NB4 (cell line): ENCODE measurements at regions not wholly inside any gene's neighbourhood (a gene's known extent, or its start where the extent isn't known, plus 50 kb on each side); places are given as distances from the start of the nearest gene placed in this dataset.

Source experiments
- DNase-seq: peaks from one replicate; pipeline ENCODE4 v3.0.0; 2010; ENCODE audit warnings: low read depth
- H3K4me3 ChIP-seq: one replicate; pipeline ENCODE4 v1.5.1; 2011; ENCODE audit warnings: mild to moderate bottlenecking, low read depth, low read length, moderate library complexity
- MAX ChIP-seq: IDR thresholded peaks from 2 replicates; pipeline ENCODE4 v1.6.1; 2011; ENCODE audit warnings: low read depth, low read length
- MYC ChIP-seq: IDR thresholded peaks from 2 replicates; pipeline ENCODE4 v1.6.1; 2011; ENCODE audit warnings: low read depth, low read length
- POLR2A ChIP-seq: IDR thresholded peaks from 2 replicates; pipeline ENCODE4 v1.6.1; 2011; ENCODE audit warnings: mild to moderate bottlenecking; ENCODE audit not compliant: insufficient read length; ENCODE audit errors: extremely low read depth
- TF ChIP-seq, protein P1 (sequence below): IDR thresholded peaks from one replicate; pipeline ENCODE4 v1.5.1; 2012; ENCODE audit warnings: low read depth, low read length

DNA sequence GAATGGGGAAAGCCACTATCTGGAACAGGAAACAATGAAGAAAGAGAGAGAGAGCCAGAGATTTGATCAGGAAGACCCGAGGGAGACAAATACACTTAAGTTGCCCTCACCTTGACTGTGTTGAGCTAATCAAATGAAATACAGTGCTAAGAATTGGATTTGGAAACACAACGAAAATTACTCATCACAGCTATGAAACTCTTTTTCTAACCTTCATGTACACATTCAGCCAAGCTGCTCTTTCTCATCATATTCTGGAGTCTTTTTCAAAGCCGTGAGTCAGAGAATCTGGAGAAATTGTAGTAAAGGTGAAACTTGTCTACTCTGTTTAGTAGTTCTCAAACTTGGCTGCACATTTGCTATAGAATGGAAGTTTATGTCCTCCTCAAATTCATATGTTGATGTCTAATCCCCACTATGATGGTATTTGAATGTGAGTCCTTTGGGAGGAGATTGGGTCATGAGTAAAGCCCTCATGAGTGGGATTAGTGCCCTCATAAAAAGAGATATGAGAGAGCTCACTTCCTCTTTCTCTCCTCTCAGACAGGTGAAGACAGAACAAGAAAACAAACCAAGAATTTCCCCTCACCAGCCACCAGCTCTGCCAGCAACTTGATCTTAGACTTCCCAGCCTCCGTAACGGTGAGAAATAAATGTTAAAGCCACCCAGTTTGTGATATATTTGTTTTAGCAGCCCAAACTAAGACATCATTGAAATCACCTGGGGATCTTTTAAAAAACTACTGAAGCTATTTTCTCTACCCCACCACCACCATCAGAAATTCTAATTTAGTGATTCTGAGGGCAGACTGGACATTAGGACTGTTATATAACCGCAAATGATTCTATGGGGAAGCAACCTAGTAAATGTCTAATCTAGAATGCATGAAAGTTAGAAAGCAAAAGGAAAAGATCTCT, 143.6 kb upstream of the GRM7 start:
- H3K4me3 ChIP-seq = no peak overlapping the region
- TF ChIP-seq POLR2A (no peak), MYC (no peak), MAX (no peak)
- TF ChIP-seq, protein P1, sequence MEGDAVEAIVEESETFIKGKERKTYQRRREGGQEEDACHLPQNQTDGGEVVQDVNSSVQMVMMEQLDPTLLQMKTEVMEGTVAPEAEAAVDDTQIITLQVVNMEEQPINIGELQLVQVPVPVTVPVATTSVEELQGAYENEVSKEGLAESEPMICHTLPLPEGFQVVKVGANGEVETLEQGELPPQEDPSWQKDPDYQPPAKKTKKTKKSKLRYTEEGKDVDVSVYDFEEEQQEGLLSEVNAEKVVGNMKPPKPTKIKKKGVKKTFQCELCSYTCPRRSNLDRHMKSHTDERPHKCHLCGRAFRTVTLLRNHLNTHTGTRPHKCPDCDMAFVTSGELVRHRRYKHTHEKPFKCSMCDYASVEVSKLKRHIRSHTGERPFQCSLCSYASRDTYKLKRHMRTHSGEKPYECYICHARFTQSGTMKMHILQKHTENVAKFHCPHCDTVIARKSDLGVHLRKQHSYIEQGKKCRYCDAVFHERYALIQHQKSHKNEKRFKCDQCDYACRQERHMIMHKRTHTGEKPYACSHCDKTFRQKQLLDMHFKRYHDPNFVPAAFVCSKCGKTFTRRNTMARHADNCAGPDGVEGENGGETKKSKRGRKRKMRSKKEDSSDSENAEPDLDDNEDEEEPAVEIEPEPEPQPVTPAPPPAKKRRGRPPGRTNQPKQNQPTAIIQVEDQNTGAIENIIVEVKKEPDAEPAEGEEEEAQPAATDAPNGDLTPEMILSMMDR = no peak
- peak; percentile 2 for DNase-seq

DNA sequence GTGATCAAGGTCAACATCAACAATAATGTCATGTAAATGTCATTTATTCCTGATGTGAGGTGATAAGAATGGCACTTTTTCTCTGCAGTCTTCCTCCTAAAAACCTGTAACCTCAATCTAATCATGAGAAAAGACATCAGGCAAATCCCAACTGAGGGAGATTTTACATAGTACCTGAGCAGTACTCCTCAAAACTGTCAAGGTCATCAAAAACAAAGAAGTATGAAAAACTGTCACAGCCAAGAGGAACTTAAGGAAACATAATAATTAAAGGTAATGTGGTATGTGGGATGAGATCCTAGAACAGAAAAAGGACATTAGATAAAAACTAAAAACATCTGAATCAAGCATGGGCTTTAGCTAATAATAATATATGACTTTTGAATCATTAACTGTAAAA, 140.9 kb upstream of the GRM7 start:
- TF ChIP-seq, protein P1 = no peak
- TF ChIP-seq POLR2A (no peak), MYC (no peak), MAX (no peak)
- H3K4me3 ChIP-seq = no peak overlapping the region
- no peak for DNase-seq

DNA sequence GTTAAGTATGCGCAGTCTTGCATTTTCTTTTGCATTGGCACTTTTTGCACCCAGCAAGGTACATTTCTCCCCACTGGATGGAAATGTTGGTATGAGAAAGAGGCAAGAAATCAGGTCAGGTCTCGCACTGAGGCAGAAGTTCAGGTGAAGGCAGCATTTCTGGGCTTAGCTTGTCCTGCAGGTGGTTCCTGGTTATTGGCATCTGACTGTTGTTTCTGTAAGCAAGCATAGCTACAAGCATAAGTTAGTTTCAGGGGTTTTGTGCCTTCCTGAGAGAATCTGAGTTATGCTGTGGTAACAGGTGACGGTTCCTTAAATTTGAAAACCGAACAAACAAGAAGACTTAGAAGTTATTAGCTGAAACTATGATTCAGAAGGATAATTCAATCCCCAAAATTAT, 139.4 kb upstream of the GRM7 start:
- TF ChIP-seq MAX (no peak), POLR2A (no peak), MYC (no peak)
- TF ChIP-seq, protein P1 = no peak
- no peak for DNase-seq
- H3K4me3 ChIP-seq = no peak overlapping the region

DNA sequence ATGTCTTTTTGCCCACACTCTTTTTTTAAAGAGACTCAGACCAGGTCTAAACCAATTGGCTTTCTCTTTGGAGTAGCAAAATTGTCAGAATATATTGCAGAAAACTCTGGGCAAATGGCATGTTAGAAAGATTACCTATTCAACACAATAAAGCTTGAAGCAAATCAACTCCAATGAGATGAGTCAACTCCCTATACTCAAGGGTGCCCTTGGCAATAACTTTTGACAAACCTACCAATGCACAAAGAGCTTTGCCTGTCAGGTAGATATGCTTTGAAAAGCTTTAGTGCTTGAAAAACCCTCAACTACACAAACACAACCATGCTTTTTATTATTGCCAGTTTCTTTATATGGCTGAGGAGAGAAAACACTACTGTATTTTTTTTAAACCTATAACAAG, 137.7 kb upstream of the GRM7 start:
- DNase-seq = no peak
- TF ChIP-seq MYC = no peak
- no peak for TF ChIP-seq MAX
- TF ChIP-seq, protein P1 = no peak
- no peak for TF ChIP-seq POLR2A
- H3K4me3 ChIP-seq = no peak overlapping the region

GRCh38 chr3:6726811-6727210, 134.1 kb upstream of the GRM7 start:
- TF ChIP-seq MAX (no peak), MYC (no peak), POLR2A (no peak)
- TF ChIP-seq, protein P1 = no peak
- no peak overlapping the region for H3K4me3 ChIP-seq
- DNase-seq = no peak
